Loucy (cell line): ENCODE measurements at regions not wholly inside any gene's neighbourhood (a gene's known extent, or its start where the extent isn't known, plus 50 kb on each side); places are given as distances from the start of the nearest gene placed in this dataset.

ENCODE experiments used
- EZH2phosphoT487 ChIP-seq: fragments of 200-600 bp; IDR thresholded peaks from 2 replicates; pipeline ENCODE4 v1.6.1; 2018; ENCODE audit warnings: antibody characterized with exemption, mild to moderate bottlenecking, moderate library complexity, borderline replicate concordance
- TF ChIP-seq, protein P1 (sequence below): fragments of 200-600 bp; sonication (generic); conservative IDR thresholded peaks from 2 replicates; pipeline ENCODE4 v1.5.1; 2014; ENCODE audit warnings: mild to moderate bottlenecking, antibody characterized with exemption, low read length

DNA sequence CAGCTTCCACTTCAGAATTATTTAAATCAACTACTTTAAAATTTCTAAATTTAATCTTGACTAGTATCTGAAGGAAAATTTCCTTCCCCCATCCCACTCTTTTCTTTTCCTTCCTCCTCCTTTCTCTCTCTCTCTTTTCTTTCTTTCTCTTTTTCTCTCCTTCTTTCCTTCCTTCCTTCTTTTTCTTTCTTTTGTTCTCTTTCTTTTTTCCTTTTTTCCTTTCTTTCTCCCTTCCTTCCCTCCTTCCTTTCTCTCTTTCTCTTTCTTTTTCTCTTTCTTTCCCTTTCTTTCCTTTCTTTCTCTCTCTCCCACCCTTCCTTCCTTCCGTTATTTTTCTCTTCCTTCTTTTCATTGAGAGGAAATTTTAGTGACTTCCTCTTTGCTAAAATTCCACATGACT lies 132.0 kb upstream of the CDH19 start:
- TF ChIP-seq, protein P1, sequence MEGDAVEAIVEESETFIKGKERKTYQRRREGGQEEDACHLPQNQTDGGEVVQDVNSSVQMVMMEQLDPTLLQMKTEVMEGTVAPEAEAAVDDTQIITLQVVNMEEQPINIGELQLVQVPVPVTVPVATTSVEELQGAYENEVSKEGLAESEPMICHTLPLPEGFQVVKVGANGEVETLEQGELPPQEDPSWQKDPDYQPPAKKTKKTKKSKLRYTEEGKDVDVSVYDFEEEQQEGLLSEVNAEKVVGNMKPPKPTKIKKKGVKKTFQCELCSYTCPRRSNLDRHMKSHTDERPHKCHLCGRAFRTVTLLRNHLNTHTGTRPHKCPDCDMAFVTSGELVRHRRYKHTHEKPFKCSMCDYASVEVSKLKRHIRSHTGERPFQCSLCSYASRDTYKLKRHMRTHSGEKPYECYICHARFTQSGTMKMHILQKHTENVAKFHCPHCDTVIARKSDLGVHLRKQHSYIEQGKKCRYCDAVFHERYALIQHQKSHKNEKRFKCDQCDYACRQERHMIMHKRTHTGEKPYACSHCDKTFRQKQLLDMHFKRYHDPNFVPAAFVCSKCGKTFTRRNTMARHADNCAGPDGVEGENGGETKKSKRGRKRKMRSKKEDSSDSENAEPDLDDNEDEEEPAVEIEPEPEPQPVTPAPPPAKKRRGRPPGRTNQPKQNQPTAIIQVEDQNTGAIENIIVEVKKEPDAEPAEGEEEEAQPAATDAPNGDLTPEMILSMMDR: no peak
- no peak for TF ChIP-seq EZH2phosphoT487
